Esophagus muscularis mucosa (tissue), 3 donors: ENCODE measurements at regions not wholly inside any gene's neighbourhood (a gene's known extent, or its start where the extent isn't known, plus 50 kb on each side); places are given as distances from the start of the nearest gene placed in this dataset.

Source experiments
- small RNA-seq, 3 donors: library from RNA; depleted of rRNA; stranded (forward); fragments of <200 nt; gene quantifications; one replicate each; pipeline ENCODE3, GENCODE V24; 2016

Small RNAs in the stretch of these regions (small RNA-seq; reads per million reads assigned to genes)
- gene MIR3169 (0 to 0.08 (median 0) reads per million in 3 donors), gene RNY3P5 (0 reads per million in 3 donors)
